Neural cell (in vitro differentiated cells): ENCODE measurements at regions not wholly inside any gene's neighbourhood (a gene's known extent, or its start where the extent isn't known, plus 50 kb on each side); places are given as distances from the start of the nearest gene placed in this dataset.

Source experiments
- H2AFZ ChIP-seq: fragments of 200-600, 300-800 bp; sonication (generic), shearing (Covaris generic); 2 replicates; pipeline ENCODE4 v1.6.0; 2014; ENCODE audit warnings: low read depth, mild to moderate bottlenecking, antibody characterized with exemption, low read length, moderate library complexity
- H3F3A ChIP-seq: fragments of 200-600 bp; shearing (Covaris generic); 2 replicates; pipeline ENCODE4 v1.6.1; 2016; ENCODE audit warnings: mild to moderate bottlenecking, moderate library complexity, mixed read lengths, antibody characterized with exemption, low read length; ENCODE audit not compliant: insufficient read depth, poor library complexity, severe bottlenecking
- H3K27ac ChIP-seq: fragments of 200-600, 300-800 bp; sonication (generic), shearing (Covaris generic); 2 replicates; pipeline ENCODE4 v1.5.1; 2014; ENCODE audit warnings: mild to moderate bottlenecking, low read length, moderate library complexity
- H3K27me3 ChIP-seq: fragments of 300-800, 200-600 bp; sonication (generic), shearing (Covaris generic); 2 replicates; pipeline ENCODE4 v1.6.0; 2014; ENCODE audit warnings: mild to moderate bottlenecking, low read depth, low read length, moderate library complexity; ENCODE audit not compliant: insufficient read depth
- H3K36me3 ChIP-seq: fragments of 300-800, 200-600 bp; sonication (generic), shearing (Covaris generic); 2 replicates; pipeline ENCODE4 v1.5.1; 2014; ENCODE audit warnings: mild to moderate bottlenecking, antibody characterized with exemption, low read length, moderate library complexity; ENCODE audit not compliant: insufficient read depth
- H3K4me2 ChIP-seq: fragments of 300-800, 200-600 bp; sonication (generic), shearing (Covaris generic); 2 replicates; pipeline ENCODE4 v1.6.0; 2014; ENCODE audit warnings: mild to moderate bottlenecking, low read length
- H3K4me3 ChIP-seq: fragments of 300-800, 200-600 bp; sonication (generic), shearing (Covaris generic); 2 replicates; pipeline ENCODE4 v1.5.1; 2014; ENCODE audit warnings: mild to moderate bottlenecking, low read length, moderate library complexity
- H3K79me2 ChIP-seq: fragments of 200-600 bp; shearing (Covaris generic); replicated peaks from 2 replicates; pipeline ENCODE4 v1.6.0; 2014; ENCODE audit warnings: mild to moderate bottlenecking, low read length, moderate library complexity; ENCODE audit not compliant: insufficient read depth
- H3K9ac ChIP-seq: fragments of 300-800, 200-600 bp; sonication (generic), shearing (Covaris generic); 2 replicates; pipeline ENCODE4 v1.6.1; 2016; ENCODE audit warnings: mild to moderate bottlenecking, low read length, mixed read lengths
- H3K9me2 ChIP-seq: fragments of 200-600 bp; shearing (Covaris generic); 2 replicates; pipeline ENCODE4 v1.6.1; 2016; ENCODE audit warnings: mild to moderate bottlenecking, low read length, mixed read lengths; ENCODE audit not compliant: insufficient read depth
- H3K9me3 ChIP-seq: fragments of 200-600, 300-800 bp; sonication (generic), shearing (Covaris generic); 2 replicates; pipeline ENCODE4 v1.6.1; 2016; ENCODE audit warnings: mild to moderate bottlenecking, mixed run types, low read length, moderate library complexity, mixed read lengths
- H4K20me1 ChIP-seq: fragments of 200-600 bp; shearing (Covaris generic); 2 replicates; pipeline ENCODE4 v1.6.1; 2016; ENCODE audit warnings: mild to moderate bottlenecking, mixed run types; ENCODE audit not compliant: insufficient read depth
- EP300 ChIP-seq: fragments of 450-650 bp; conservative IDR thresholded peaks from 2 replicates; pipeline ENCODE4 v1.6.1; 2014; ENCODE audit warnings: antibody characterized with exemption, mild to moderate bottlenecking, moderate library complexity; ENCODE audit not compliant: poor library complexity, severe bottlenecking
- EZH2 ChIP-seq: fragments of 200-600, 300-800 bp; shearing (Covaris generic), sonication (generic); IDR thresholded peaks from 2 replicates; pipeline ENCODE4 v1.6.1; 2014; ENCODE audit warnings: antibody characterized with exemption, low read length, borderline replicate concordance, mild to moderate bottlenecking; ENCODE audit not compliant: insufficient read depth, poor library complexity, severe bottlenecking
- MXI1 ChIP-seq: fragments of 450-650 bp; conservative IDR thresholded peaks from 2 replicates; pipeline ENCODE4 v1.6.1; 2014; ENCODE audit warnings: antibody characterized with exemption, mild to moderate bottlenecking; ENCODE audit not compliant: poor library complexity, severe bottlenecking
- POLR2AphosphoS5 ChIP-seq: IDR thresholded peaks from 2 replicates; pipeline ENCODE4 v1.6.1; 2012
- RAD21 ChIP-seq: fragments of 450-650 bp; conservative IDR thresholded peaks from 2 replicates; pipeline ENCODE4 v1.6.1; 2014; ENCODE audit warnings: antibody characterized with exemption, mild to moderate bottlenecking, moderate library complexity
- SMC3 ChIP-seq: fragments of 450-650 bp; conservative IDR thresholded peaks from 2 replicates; pipeline ENCODE4 v1.6.1; 2014; ENCODE audit warnings: antibody characterized with exemption, mild to moderate bottlenecking, moderate library complexity; ENCODE audit not compliant: poor library complexity
- TAF1 ChIP-seq: IDR thresholded peaks from 2 replicates; pipeline ENCODE4 v1.6.1; 2012; ENCODE audit warnings: low read depth
- TF ChIP-seq, protein P1 (sequence below): IDR thresholded peaks from 2 replicates; pipeline ENCODE4 v1.6.1; 2012; ENCODE audit warnings: borderline replicate concordance
- TF ChIP-seq, protein P2 (sequence below): fragments of 450-650 bp; IDR thresholded peaks from 2 replicates; pipeline ENCODE4 v1.5.1; 2014; ENCODE audit warnings: antibody characterized with exemption, mild to moderate bottlenecking, moderate library complexity; ENCODE audit not compliant: poor library complexity, severe bottlenecking

DNA sequence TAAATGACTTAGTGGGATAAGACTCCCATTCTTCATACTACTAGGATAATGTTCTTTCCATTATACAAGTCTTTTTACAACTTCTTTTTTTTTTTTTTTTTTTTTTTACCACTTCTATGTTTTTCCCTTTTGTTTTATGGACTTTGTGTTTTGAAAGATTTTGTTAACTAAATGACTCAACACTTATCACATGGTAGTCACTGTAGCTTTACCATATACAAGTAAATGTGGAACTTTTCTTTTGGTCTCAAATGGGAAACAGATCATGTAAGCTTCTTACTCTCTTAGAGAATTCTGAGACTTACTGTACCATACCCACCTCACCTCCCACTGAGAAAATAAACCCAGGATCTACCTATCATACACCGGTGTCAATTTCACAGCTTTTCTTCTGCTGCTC lies 590.3 kb upstream of the CDH2 start:
- H2AFZ ChIP-seq, result no peak overlapping the region
- H3K9me3 ChIP-seq, result no peaks in the 10 kb centered on the region
- H3K4me2 ChIP-seq, result no peak overlapping the region
- H3K79me2 ChIP-seq, result no peaks in the 10 kb centered on the region
- no peaks in the 10 kb centered on the region for H3K36me3 ChIP-seq
- H3K4me3 ChIP-seq, result no peak overlapping the region
- H4K20me1 ChIP-seq, result no peaks in the 10 kb centered on the region
- H3K9me2 ChIP-seq, result no peaks in the 10 kb centered on the region
- no peak overlapping the region for H3K27ac ChIP-seq
- H3F3A ChIP-seq, result no peaks in the 10 kb centered on the region
- TF ChIP-seq, protein P1, sequence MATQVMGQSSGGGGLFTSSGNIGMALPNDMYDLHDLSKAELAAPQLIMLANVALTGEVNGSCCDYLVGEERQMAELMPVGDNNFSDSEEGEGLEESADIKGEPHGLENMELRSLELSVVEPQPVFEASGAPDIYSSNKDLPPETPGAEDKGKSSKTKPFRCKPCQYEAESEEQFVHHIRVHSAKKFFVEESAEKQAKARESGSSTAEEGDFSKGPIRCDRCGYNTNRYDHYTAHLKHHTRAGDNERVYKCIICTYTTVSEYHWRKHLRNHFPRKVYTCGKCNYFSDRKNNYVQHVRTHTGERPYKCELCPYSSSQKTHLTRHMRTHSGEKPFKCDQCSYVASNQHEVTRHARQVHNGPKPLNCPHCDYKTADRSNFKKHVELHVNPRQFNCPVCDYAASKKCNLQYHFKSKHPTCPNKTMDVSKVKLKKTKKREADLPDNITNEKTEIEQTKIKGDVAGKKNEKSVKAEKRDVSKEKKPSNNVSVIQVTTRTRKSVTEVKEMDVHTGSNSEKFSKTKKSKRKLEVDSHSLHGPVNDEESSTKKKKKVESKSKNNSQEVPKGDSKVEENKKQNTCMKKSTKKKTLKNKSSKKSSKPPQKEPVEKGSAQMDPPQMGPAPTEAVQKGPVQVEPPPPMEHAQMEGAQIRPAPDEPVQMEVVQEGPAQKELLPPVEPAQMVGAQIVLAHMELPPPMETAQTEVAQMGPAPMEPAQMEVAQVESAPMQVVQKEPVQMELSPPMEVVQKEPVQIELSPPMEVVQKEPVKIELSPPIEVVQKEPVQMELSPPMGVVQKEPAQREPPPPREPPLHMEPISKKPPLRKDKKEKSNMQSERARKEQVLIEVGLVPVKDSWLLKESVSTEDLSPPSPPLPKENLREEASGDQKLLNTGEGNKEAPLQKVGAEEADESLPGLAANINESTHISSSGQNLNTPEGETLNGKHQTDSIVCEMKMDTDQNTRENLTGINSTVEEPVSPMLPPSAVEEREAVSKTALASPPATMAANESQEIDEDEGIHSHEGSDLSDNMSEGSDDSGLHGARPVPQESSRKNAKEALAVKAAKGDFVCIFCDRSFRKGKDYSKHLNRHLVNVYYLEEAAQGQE, result no peak
- TF ChIP-seq, protein P2, sequence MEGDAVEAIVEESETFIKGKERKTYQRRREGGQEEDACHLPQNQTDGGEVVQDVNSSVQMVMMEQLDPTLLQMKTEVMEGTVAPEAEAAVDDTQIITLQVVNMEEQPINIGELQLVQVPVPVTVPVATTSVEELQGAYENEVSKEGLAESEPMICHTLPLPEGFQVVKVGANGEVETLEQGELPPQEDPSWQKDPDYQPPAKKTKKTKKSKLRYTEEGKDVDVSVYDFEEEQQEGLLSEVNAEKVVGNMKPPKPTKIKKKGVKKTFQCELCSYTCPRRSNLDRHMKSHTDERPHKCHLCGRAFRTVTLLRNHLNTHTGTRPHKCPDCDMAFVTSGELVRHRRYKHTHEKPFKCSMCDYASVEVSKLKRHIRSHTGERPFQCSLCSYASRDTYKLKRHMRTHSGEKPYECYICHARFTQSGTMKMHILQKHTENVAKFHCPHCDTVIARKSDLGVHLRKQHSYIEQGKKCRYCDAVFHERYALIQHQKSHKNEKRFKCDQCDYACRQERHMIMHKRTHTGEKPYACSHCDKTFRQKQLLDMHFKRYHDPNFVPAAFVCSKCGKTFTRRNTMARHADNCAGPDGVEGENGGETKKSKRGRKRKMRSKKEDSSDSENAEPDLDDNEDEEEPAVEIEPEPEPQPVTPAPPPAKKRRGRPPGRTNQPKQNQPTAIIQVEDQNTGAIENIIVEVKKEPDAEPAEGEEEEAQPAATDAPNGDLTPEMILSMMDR, result no peak
- TF ChIP-seq SMC3 (no peak), MXI1 (no peak), POLR2AphosphoS5 (no peak), TAF1 (no peak), EP300 (no peak), RAD21 (no peak), EZH2 (no peak)
- no peaks in the 10 kb centered on the region for H3K27me3 ChIP-seq
- no peak overlapping the region for H3K9ac ChIP-seq

DNA sequence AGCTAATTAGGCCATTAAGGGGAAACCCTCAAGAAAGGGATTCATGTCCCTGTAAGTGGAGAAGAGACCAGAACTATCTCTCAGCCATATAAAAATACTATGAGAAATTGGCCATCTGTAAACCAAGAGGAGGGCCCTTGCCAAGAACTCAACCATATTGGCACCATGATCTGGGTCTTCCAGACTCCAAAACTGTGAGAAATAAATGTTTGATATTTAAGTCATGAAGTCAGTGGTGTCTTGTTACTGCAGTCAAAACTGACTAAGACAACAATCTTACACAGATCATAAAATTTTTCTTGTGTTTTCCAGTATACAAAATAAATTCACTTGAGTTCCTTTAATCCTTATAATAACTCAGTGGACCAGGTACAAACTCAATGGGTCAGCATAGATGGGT lies 589.8 kb upstream of the CDH2 start:
- Histone ChIP-seq H3K4me2 (no peak overlapping the region), H3K27ac (no peak overlapping the region), H3K9ac (no peak overlapping the region), H3K27me3 (no peaks in the 10 kb centered on the region), H3K9me2 (no peaks in the 10 kb centered on the region), H3K9me3 (no peaks in the 10 kb centered on the region), H3K4me3 (no peak overlapping the region), H3K79me2 (no peaks in the 10 kb centered on the region), H3F3A (no peaks in the 10 kb centered on the region), H2AFZ (no peak overlapping the region), H4K20me1 (no peaks in the 10 kb centered on the region), H3K36me3 (no peaks in the 10 kb centered on the region)
- no peak for TF ChIP-seq SMC3
- TF ChIP-seq, protein P2, result no peak
- no peak for TF ChIP-seq MXI1
- TF ChIP-seq EZH2, result no peak
- TF ChIP-seq TAF1, result no peak
- TF ChIP-seq, protein P1, result no peak
- no peak for TF ChIP-seq RAD21
- no peak for TF ChIP-seq EP300
- no peak for TF ChIP-seq POLR2AphosphoS5
